HCT116 (cell line): ENCODE measurements at regions not wholly inside any gene's neighbourhood (a gene's known extent, or its start where the extent isn't known, plus 50 kb on each side); places are given as distances from the start of the nearest gene placed in this dataset.
A peak's percentile ranks its signal among the peaks of the same experiment; 100 is the strongest.

ENCODE experiments used
- ATAC-seq: fragments of 200-7000 bp; cut with Tn5 transposase; 2 replicates; pipeline ENCODE4 v1.9.1; 2020; ENCODE audit warnings: mild to moderate bottlenecking, moderate library complexity
- BruUV-seq: library from RNA; stranded (reverse); fragments of 400-500 nt; replicated peaks from 2 replicates; lab custom pipeline; 2021; lab: Mats Ljungman, UMichigan
- CTCF ChIA-PET: fragments of 300-600 bp; sonication (Branson Sonifier 250); formaldehyde crosslinking; loops from one replicate; lab custom pipeline; 2021; ENCODE audit warnings: antibody characterized with exemption; lab: Charles Lee
- POLR2A ChIA-PET: fragments of 300-600, 350-600 bp; sonication (Branson Sonifier 250); formaldehyde crosslinking; loops from one replicate; lab custom pipeline; 2021; ENCODE audit warnings: antibody characterized with exemption; lab: Charles Lee
- RAD21 ChIA-PET, 2 experiments: fragments of 300-600 bp; sonication (Branson Sonifier 250); formaldehyde crosslinking; loops; one replicate each; lab custom pipeline; 2023; ENCODE audit warnings: low total read pairs in 2 of 2; ENCODE audit not compliant: uncharacterized antibody in 2 of 2, unreplicated experiment in 2 of 2, low non-redundant PET in 1 of 2; lab: Charles Lee
- DNase-seq: peaks from one replicate; pipeline ENCODE4 v3.0.0-alpha.2; 2010; ENCODE audit warnings: low read depth, low spot score
- H2AFZ ChIP-seq: fragments of 200-600 bp; shearing (Covaris generic), sonication (generic); 2 replicates; pipeline ENCODE4 v1.6.1; 2017; ENCODE audit warnings: low read depth, mixed run types, mixed read lengths, antibody characterized with exemption, low read length; ENCODE audit not compliant: poor library complexity, severe bottlenecking
- H3K27ac ChIP-seq: 2 replicates; pipeline ENCODE4 v1.5.1; 2012; ENCODE audit warnings: low read depth, low read length
- H3K27me3 ChIP-seq: fragments of 200-600 bp; sonication (generic); 2 replicates; pipeline ENCODE4 v1.6.1; 2016; ENCODE audit warnings: mixed run types, low read length, mixed read lengths; ENCODE audit not compliant: insufficient read depth
- H3K36me3 ChIP-seq, 2 experiments: fragments of 200-500 bp in 1 of 2; fragments of 200-600 bp in 1 of 2; sonication (Bioruptor generic) in 1 of 2; sonication (generic) in 1 of 2; 2 replicates each; pipeline versions ENCODE4 v1.5.1 to v1.6.1; 2014 to 2016; ENCODE audit warnings: low read length in 2 of 2, inconsistent platforms in 1 of 2, mixed read lengths in 1 of 2, mixed run types in 1 of 2; ENCODE audit not compliant: insufficient read depth in 2 of 2, control insufficient read depth in 1 of 2
- H3K4me1 ChIP-seq, 2 experiments: fragments of 200-600 bp in 1 of 2; sonication (generic) in 1 of 2; 2 replicates each; pipeline versions ENCODE4 v1.5.1 to v1.6.1; 2012 to 2017; ENCODE audit warnings: low read length in 2 of 2, inconsistent platforms in 1 of 2, mild to moderate bottlenecking in 1 of 2, mixed read lengths in 1 of 2, mixed run types in 1 of 2, moderate library complexity in 1 of 2; ENCODE audit not compliant: insufficient read depth in 2 of 2, control insufficient read depth in 1 of 2
- H3K4me2 ChIP-seq: fragments of 200-600 bp; sonication (generic); 2 replicates; pipeline ENCODE4 v1.6.1; 2017; ENCODE audit warnings: mixed run types, low read length, mixed read lengths
- H3K4me3 ChIP-seq, 2 experiments: fragments of 200-600 bp in 1 of 2; sonication (generic) in 1 of 2; replicated peaks in 1 of 2; 2 replicates each; pipeline ENCODE4 v1.5.1; 2011 to 2016; ENCODE audit warnings: low read length in 2 of 2, control low read depth in 1 of 2, low read depth in 1 of 2, mild to moderate bottlenecking in 1 of 2, mixed read lengths in 1 of 2, mixed run types in 1 of 2
- H3K79me2 ChIP-seq: fragments of 200-600 bp; sonication (generic); 2 replicates; pipeline ENCODE4 v1.6.1; 2017; ENCODE audit warnings: mild to moderate bottlenecking, mixed run types, low read length, moderate library complexity, mixed read lengths; ENCODE audit not compliant: insufficient read depth
- H3K9ac ChIP-seq: fragments of 200-600 bp; sonication (generic); 2 replicates; pipeline ENCODE4 v1.6.1; 2016; ENCODE audit warnings: low read length, mixed read lengths
- H3K9me2 ChIP-seq: fragments of 200-600 bp; sonication (generic), shearing (Covaris generic); 2 replicates; pipeline ENCODE4 v1.6.1; 2017; ENCODE audit warnings: mixed run types, mild to moderate bottlenecking, moderate library complexity; ENCODE audit not compliant: insufficient read depth
- H3K9me3 ChIP-seq, 2 experiments: fragments of 200-500 bp in 1 of 2; fragments of 200-600 bp in 1 of 2; sonication (Bioruptor generic) in 1 of 2; sonication (generic) in 1 of 2; 2 replicates each; pipeline ENCODE4 v1.6.1; 2014 to 2017; ENCODE audit warnings: low read length in 2 of 2, mixed read lengths in 2 of 2, inconsistent platforms in 1 of 2, low read depth in 1 of 2, mild to moderate bottlenecking in 1 of 2, mixed run types in 1 of 2, moderate library complexity in 1 of 2; ENCODE audit not compliant: control insufficient read depth in 1 of 2, insufficient read depth in 1 of 2
- H4K20me1 ChIP-seq: fragments of 200-600 bp; sonication (generic), shearing (Covaris generic); 2 replicates; pipeline ENCODE4 v1.6.1; 2017; ENCODE audit warnings: mixed run types, mild to moderate bottlenecking, moderate library complexity; ENCODE audit not compliant: insufficient read depth
- CEBPB ChIP-seq: IDR thresholded peaks from 2 replicates; pipeline ENCODE4 v1.6.1; 2012; ENCODE audit warnings: low read depth
- ELF1 ChIP-seq: IDR thresholded peaks from 2 replicates; pipeline ENCODE4 v1.6.1; 2012; ENCODE audit warnings: low read depth, borderline replicate concordance
- JUND ChIP-seq: IDR thresholded peaks from 2 replicates; pipeline ENCODE4 v1.6.1; 2012
- MAX ChIP-seq: IDR thresholded peaks from 2 replicates; pipeline ENCODE4 v1.6.1; 2012
- RAD21 ChIP-seq: IDR thresholded peaks from 2 replicates; pipeline ENCODE4 v1.6.1; 2012; ENCODE audit warnings: low read depth, mild to moderate bottlenecking
- SIN3A ChIP-seq: IDR thresholded peaks from 2 replicates; pipeline ENCODE4 v1.6.1; 2012; ENCODE audit warnings: low read depth
- SP1 ChIP-seq: IDR thresholded peaks from 2 replicates; pipeline ENCODE4 v1.6.1; 2012; ENCODE audit warnings: low read depth
- SRF ChIP-seq: IDR thresholded peaks from 2 replicates; pipeline ENCODE4 v1.6.1; 2012; ENCODE audit warnings: low read depth
- TCF7L2 ChIP-seq: IDR thresholded peaks from 2 replicates; pipeline ENCODE4 v1.7.0; 2011; ENCODE audit warnings: borderline replicate concordance, inconsistent platforms; ENCODE audit not compliant: insufficient read depth, insufficient read length; ENCODE audit errors: extremely low read depth
- ZFX ChIP-seq: fragments of 450-650 bp; IDR thresholded peaks from 2 replicates; pipeline ENCODE4 v1.6.1; 2017
- ZNF274 ChIP-seq: fragments of 200-500 bp; sonication (Bioruptor generic); IDR thresholded peaks from 2 replicates; pipeline ENCODE4 v1.6.1; 2014; ENCODE audit warnings: mild to moderate bottlenecking, low read depth, low read length, inconsistent platforms
- intact Hi-C: fragments of 100-400 bp; cut with micrococcal nuclease; formaldehyde crosslinking; loops from 2 replicates; pipeline ENCODE4 v1.10.0; 2022
- TF ChIP-seq, protein P1 (sequence below), 3 experiments: fragments of 200-600 bp in 1 of 3; sonication (generic) in 1 of 3; IDR thresholded peaks in 2 of 3; conservative IDR thresholded peaks in 1 of 3; 2 replicates each; pipeline ENCODE4 v1.5.1; 2012 to 2017; ENCODE audit warnings: low read depth in 2 of 3, low read length in 2 of 3, antibody characterized with exemption in 1 of 3, borderline replicate concordance in 1 of 3, control low read depth in 1 of 3, mild to moderate bottlenecking in 1 of 3, mixed read lengths in 1 of 3, mixed run types in 1 of 3, moderate library complexity in 1 of 3; ENCODE audit not compliant: insufficient read depth in 1 of 3
- TF ChIP-seq, protein P2 (sequence below): IDR thresholded peaks from 2 replicates; pipeline ENCODE4 v1.6.1; 2011; ENCODE audit warnings: mild to moderate bottlenecking, low read length, moderate library complexity; ENCODE audit not compliant: insufficient replicate concordance; ENCODE audit errors: extremely low read depth

DNA sequence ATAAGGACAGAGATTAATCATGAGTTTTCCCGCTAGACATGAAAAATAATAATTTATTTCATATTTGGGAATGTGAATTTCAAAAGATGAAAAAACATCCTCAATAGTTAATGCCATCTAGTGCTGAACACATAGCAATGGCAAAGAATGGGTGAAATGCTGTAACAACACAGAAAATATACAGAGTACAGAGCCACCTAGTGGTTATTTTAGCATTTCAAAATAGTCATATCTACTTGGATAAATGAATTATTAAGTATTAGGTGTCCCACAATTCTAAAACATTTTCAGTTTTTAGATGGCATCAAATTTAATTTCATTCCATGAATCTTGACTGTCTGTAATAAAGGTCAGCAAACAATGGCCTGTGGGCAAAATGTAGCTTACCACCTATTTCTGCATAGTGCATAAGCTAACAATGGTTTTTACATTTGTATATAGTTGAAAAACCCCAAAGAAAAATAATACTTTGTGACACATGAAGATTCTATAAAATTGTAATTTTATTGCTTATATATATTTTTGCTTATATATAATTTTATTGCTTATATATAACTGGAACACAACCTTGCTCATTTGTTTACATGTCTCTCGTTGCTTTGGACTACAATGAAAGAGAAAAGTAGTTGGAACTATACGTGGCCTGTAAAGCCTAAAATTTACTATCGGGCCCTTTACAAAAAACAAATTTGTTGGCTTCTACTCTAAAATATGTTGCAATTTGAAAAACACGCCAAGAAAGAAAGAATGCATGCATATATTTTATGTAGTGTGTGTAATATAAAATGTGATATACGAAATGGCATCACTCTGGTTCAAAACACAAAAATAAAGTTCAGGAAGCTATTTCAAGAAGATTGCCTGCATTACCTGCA, 99.1 kb upstream of the FAM47C start:
- Histone ChIP-seq H3K27me3 (no peaks in the 10 kb centered on the region), H3K9me2 (no peaks in the 10 kb centered on the region), H3K9me3 (no peaks in the 10 kb centered on the region), H2AFZ (no peak overlapping the region), H4K20me1 (no peaks in the 10 kb centered on the region), H3K9ac (no peak overlapping the region), H3K79me2 (no peaks in the 10 kb centered on the region), H3K27ac (no peak overlapping the region), H3K4me3 (no peak overlapping the region), H3K4me1 (no peaks in the 10 kb centered on the region), H3K4me2 (no peak overlapping the region), H3K36me3 (no peaks in the 10 kb centered on the region)
- no TSS peak for BruUV-seq
- no peak for TF ChIP-seq CEBPB
- TF ChIP-seq, protein P1, sequence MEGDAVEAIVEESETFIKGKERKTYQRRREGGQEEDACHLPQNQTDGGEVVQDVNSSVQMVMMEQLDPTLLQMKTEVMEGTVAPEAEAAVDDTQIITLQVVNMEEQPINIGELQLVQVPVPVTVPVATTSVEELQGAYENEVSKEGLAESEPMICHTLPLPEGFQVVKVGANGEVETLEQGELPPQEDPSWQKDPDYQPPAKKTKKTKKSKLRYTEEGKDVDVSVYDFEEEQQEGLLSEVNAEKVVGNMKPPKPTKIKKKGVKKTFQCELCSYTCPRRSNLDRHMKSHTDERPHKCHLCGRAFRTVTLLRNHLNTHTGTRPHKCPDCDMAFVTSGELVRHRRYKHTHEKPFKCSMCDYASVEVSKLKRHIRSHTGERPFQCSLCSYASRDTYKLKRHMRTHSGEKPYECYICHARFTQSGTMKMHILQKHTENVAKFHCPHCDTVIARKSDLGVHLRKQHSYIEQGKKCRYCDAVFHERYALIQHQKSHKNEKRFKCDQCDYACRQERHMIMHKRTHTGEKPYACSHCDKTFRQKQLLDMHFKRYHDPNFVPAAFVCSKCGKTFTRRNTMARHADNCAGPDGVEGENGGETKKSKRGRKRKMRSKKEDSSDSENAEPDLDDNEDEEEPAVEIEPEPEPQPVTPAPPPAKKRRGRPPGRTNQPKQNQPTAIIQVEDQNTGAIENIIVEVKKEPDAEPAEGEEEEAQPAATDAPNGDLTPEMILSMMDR (IDR thresholded peaks at IDR 0.05 in 2 of 3, conservative IDR thresholded peaks at IDR 0.05 in 1 of 3; ENCODE audit: borderline replicate concordance in 1 of 3, insufficient read depth in 1 of 3, low read depth in 2 of 3, low read length in 2 of 3), result peak; percentile 38 to 57 (median 48); a peak in 5 of 6 replicates
- TF ChIP-seq RAD21, result peak; percentile 30; the same call in 1 of the 2 replicates
- DNase-seq (peak; percentile 4), ATAC-seq (peak; percentile 49; the same call in 1 of the 2 replicates)
- POLR2A ChIA-PET, result no interaction called here
- intact Hi-C loops, result loop anchor here (5.0 kb wide), 1 partner anchor 1268 kb away; no protein-coding TSS in a partner anchor
- CTCF ChIA-PET, result no interaction called here
- RAD21 ChIA-PET, result no interaction called here

- no peaks in the 10 kb centered on the region for H4K20me1 ChIP-seq
- no TSS peak for BruUV-seq
- no peak overlapping the region for H3K27ac ChIP-seq
- no peaks in the 10 kb centered on the region for H3K4me1 ChIP-seq
- H3K27me3 ChIP-seq, result no peaks in the 10 kb centered on the region
- H3K9me2 ChIP-seq, result no peaks in the 10 kb centered on the region
- no peak overlapping the region for H3K4me3 ChIP-seq
- RAD21 ChIA-PET, result no interaction called here
- ATAC-seq (no peak), DNase-seq (no peak)
- POLR2A ChIA-PET, result no interaction called here
- H3K9me3 ChIP-seq, result no peaks in the 10 kb centered on the region
- H2AFZ ChIP-seq, result no peak overlapping the region
- no peaks in the 10 kb centered on the region for H3K79me2 ChIP-seq
- no peak overlapping the region for H3K4me2 ChIP-seq
- no peaks in the 10 kb centered on the region for H3K36me3 ChIP-seq
- CTCF ChIA-PET, result no interaction called here
- no peak overlapping the region for H3K9ac ChIP-seq
- intact Hi-C loops, result loop anchor here (5.0 kb wide), 1 partner anchor 1268 kb away; no protein-coding TSS in a partner anchor
- TF ChIP-seq MAX, result no peak
- TF ChIP-seq SP1, result no peak
- TF ChIP-seq ZFX, result no peak
- TF ChIP-seq TCF7L2, result no peak
- TF ChIP-seq, protein P2, sequence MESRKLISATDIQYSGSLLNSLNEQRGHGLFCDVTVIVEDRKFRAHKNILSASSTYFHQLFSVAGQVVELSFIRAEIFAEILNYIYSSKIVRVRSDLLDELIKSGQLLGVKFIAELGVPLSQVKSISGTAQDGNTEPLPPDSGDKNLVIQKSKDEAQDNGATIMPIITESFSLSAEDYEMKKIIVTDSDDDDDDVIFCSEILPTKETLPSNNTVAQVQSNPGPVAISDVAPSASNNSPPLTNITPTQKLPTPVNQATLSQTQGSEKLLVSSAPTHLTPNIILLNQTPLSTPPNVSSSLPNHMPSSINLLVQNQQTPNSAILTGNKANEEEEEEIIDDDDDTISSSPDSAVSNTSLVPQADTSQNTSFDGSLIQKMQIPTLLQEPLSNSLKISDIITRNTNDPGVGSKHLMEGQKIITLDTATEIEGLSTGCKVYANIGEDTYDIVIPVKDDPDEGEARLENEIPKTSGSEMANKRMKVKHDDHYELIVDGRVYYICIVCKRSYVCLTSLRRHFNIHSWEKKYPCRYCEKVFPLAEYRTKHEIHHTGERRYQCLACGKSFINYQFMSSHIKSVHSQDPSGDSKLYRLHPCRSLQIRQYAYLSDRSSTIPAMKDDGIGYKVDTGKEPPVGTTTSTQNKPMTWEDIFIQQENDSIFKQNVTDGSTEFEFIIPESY, result no peak
- TF ChIP-seq JUND, result no peak
- TF ChIP-seq SIN3A, result no peak
- no peak for TF ChIP-seq ELF1
- TF ChIP-seq SRF, result no peak
- no peak for TF ChIP-seq ZNF274
Observed at GRCh38 chrX:36909676-36910030, 98.5 kb upstream of the FAM47C start.
